ENCODE measurements at regions not wholly inside any gene's neighbourhood (a gene's known extent, or its start where the extent isn't known, plus 50 kb on each side); places are given as distances from the start of the nearest gene placed in this dataset.

DNA sequence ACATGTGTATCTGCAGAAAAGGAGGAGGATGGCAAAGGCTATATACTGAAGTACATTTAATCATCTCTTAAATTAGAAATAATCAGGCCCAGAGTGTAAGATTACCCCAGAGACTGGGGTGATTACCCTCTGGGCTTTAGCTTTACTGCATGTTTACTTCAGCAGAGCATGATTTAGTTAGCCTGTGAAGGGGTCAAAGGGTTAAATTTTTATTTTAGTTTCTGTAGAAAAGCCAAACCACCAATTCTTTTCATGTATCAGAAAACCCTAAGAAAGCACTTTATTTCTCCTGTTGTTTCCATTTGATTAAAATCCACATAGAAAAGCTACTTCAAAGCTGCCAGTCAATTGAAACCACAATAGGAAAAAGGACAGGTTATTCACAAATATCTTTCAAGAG is 101.5 kb upstream of the LSM8 start:
- TF ChIP-seq, protein P1, sequence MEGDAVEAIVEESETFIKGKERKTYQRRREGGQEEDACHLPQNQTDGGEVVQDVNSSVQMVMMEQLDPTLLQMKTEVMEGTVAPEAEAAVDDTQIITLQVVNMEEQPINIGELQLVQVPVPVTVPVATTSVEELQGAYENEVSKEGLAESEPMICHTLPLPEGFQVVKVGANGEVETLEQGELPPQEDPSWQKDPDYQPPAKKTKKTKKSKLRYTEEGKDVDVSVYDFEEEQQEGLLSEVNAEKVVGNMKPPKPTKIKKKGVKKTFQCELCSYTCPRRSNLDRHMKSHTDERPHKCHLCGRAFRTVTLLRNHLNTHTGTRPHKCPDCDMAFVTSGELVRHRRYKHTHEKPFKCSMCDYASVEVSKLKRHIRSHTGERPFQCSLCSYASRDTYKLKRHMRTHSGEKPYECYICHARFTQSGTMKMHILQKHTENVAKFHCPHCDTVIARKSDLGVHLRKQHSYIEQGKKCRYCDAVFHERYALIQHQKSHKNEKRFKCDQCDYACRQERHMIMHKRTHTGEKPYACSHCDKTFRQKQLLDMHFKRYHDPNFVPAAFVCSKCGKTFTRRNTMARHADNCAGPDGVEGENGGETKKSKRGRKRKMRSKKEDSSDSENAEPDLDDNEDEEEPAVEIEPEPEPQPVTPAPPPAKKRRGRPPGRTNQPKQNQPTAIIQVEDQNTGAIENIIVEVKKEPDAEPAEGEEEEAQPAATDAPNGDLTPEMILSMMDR (IDR thresholded peaks at IDR 0.05; ENCODE audit: control extremely low read depth, extremely low read depth): no peak
- H3K27ac ChIP-seq (ENCODE audit: low read depth in 1 of 2, low read length in 1 of 2): no peak overlapping the region
- H3K9me3 ChIP-seq (ENCODE audit: control insufficient read depth in 4 of 4, insufficient read depth in 3 of 4, low read length in 3 of 4): no peaks in the 10 kb centered on the region
- H3K9ac ChIP-seq (ENCODE audit: insufficient read depth in 1 of 2, low read length in 2 of 2): no peak overlapping the region
- ATAC-seq (ENCODE audit: insufficient read depth, low FRiP score) (no peak), DNase-seq (peak in 1 of 3 donors; percentile 39)
- H3K36me3 ChIP-seq (ENCODE audit: control insufficient read depth in 4 of 4, insufficient read depth in 4 of 4, low read length in 4 of 4): no peaks in the 10 kb centered on the region
- no peaks in the 10 kb centered on the region for H3K27me3 ChIP-seq (ENCODE audit: control insufficient read depth in 3 of 3, insufficient read depth in 3 of 3, low read length in 2 of 3)
- peaks cover 0 to 3% (median 0%) of the 10 kb centered on the region in 5 donors for H3K4me1 ChIP-seq (ENCODE audit: control insufficient read depth in 5 of 5, insufficient read depth in 5 of 5, low read length in 5 of 5)
- H3K4me3 ChIP-seq: no peak overlapping the region

DNA sequence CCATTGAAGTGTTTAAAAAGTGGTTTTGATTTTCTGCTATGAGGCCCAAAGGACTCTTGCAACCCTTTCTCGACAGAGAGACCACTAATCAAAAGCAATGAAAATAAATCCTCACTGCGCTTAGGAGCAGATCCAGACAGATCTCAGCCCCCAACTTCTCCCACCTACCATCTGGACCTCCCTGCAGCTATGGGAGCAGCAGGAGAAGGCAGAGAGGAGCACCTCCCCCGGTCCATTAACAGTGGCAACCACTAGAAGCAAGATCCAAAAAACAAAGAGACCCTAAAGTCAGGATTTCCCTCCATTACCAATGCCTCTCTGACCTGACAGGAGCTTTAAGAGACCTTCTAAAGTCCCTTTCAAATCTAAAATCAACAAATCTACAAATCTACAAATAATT is 99.0 kb upstream of the LSM8 start:
- DNase-seq (no peak), ATAC-seq (ENCODE audit: insufficient read depth, low FRiP score) (no peak)
- H3K9me3 ChIP-seq (ENCODE audit: control insufficient read depth in 4 of 4, insufficient read depth in 3 of 4, low read length in 3 of 4): no peaks in the 10 kb centered on the region
- no peak overlapping the region for H3K9ac ChIP-seq (ENCODE audit: insufficient read depth in 1 of 2, low read length in 2 of 2)
- H3K27ac ChIP-seq (ENCODE audit: low read depth in 1 of 2, low read length in 1 of 2): no peak overlapping the region
- TF ChIP-seq, protein P1 (IDR thresholded peaks at IDR 0.05; ENCODE audit: control extremely low read depth, extremely low read depth): no peak
- peaks cover 0 to 3% (median 0%) of the 10 kb centered on the region in 5 donors for H3K4me1 ChIP-seq (ENCODE audit: control insufficient read depth in 5 of 5, insufficient read depth in 5 of 5, low read length in 5 of 5)
- H3K27me3 ChIP-seq (ENCODE audit: control insufficient read depth in 3 of 3, insufficient read depth in 3 of 3, low read length in 2 of 3): no peaks in the 10 kb centered on the region
- no peaks in the 10 kb centered on the region for H3K36me3 ChIP-seq (ENCODE audit: control insufficient read depth in 4 of 4, insufficient read depth in 4 of 4, low read length in 4 of 4)
- WGBS, 2 donors: 69 to 85% methylated on average over 3 of the region's 3 CpGs
- no peak overlapping the region for H3K4me3 ChIP-seq

DNA sequence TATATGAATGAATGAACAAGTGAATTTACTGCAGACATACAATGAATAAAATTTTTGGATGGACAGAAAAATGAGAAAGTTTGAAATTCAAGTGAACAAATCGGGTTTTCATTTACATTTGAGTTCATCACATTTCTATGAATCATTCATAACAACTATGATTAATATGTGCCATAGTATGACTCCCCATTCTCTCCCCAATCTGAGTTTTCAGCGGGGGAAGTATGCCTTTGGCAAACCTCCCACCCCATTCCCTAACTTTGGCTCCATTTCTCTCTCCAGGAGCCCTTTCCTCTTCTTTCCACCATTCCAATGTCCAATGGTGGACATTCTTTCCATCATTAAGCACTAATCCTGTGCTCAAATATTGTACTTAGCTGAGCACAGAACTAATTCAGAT is 96.8 kb upstream of the LSM8 start:
- WGBS, 2 donors: 79 to 98% methylated on average over 2 of the region's 2 CpGs
- H3K9ac ChIP-seq (ENCODE audit: insufficient read depth in 1 of 2, low read length in 2 of 2): no peak overlapping the region
- H3K4me1 ChIP-seq (ENCODE audit: control insufficient read depth in 5 of 5, insufficient read depth in 5 of 5, low read length in 5 of 5): no peaks in the 10 kb centered on the region
- no peak for DNase-seq
- no peak for ATAC-seq (ENCODE audit: insufficient read depth, low FRiP score)
- H3K9me3 ChIP-seq (ENCODE audit: control insufficient read depth in 4 of 4, insufficient read depth in 3 of 4, low read length in 3 of 4): no peaks in the 10 kb centered on the region
- no peaks in the 10 kb centered on the region for H3K27me3 ChIP-seq (ENCODE audit: control insufficient read depth in 3 of 3, insufficient read depth in 3 of 3, low read length in 2 of 3)
- H3K36me3 ChIP-seq (ENCODE audit: control insufficient read depth in 4 of 4, insufficient read depth in 4 of 4, low read length in 4 of 4): no peaks in the 10 kb centered on the region
- H3K27ac ChIP-seq (ENCODE audit: low read depth in 1 of 2, low read length in 1 of 2): no peak overlapping the region
- no peak overlapping the region for H3K4me3 ChIP-seq
- TF ChIP-seq, protein P1 (IDR thresholded peaks at IDR 0.05; ENCODE audit: control extremely low read depth, extremely low read depth): no peak

DNA sequence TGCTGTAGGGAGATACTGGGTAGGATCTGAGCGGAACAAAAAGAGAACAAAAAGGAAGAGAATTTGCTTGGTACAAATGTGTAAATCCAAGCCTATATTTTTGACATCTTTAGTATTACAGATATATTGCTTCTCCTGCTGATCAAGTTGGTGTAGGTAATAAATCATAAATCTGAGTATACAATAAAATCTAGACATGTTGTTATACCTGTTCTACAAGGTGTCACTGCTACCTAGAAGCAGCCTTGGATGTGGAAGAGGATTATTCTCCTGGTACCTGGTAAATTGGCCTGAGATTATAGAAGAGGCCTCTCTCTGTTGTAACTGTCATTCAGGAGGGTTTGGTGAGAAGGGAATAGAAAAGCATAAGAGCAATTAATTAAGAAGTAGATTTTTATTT is 89.9 kb upstream of the LSM8 start:
- ATAC-seq (ENCODE audit: insufficient read depth, low FRiP score): no peak
- no peaks in the 10 kb centered on the region for H3K9me3 ChIP-seq (ENCODE audit: control insufficient read depth in 4 of 4, insufficient read depth in 3 of 4, low read length in 3 of 4)
- 93 to 96% methylated on average over 1 of the region's 1 CpG for WGBS, 2 donors

More for the DNA sequence above, 89.9 kb upstream of the LSM8 start:
- no peaks in the 10 kb centered on the region for H3K36me3 ChIP-seq (ENCODE audit: control insufficient read depth in 4 of 4, insufficient read depth in 4 of 4, low read length in 4 of 4)
- H3K27me3 ChIP-seq (ENCODE audit: control insufficient read depth in 3 of 3, insufficient read depth in 3 of 3, low read length in 2 of 3): no peaks in the 10 kb centered on the region
- H3K4me3 ChIP-seq: no peak overlapping the region
- DNase-seq: no peak
- no peak overlapping the region for H3K27ac ChIP-seq (ENCODE audit: low read depth in 1 of 2, low read length in 1 of 2)
- no peak overlapping the region for H3K9ac ChIP-seq (ENCODE audit: insufficient read depth in 1 of 2, low read length in 2 of 2)
- TF ChIP-seq, protein P1 (IDR thresholded peaks at IDR 0.05; ENCODE audit: control extremely low read depth, extremely low read depth): no peak
- no peaks in the 10 kb centered on the region for H3K4me1 ChIP-seq (ENCODE audit: control insufficient read depth in 5 of 5, insufficient read depth in 5 of 5, low read length in 5 of 5)

Data from lung (tissue), 11 donors.